HCT116 (cell line): ENCODE measurements at regions not wholly inside any gene's neighbourhood (a gene's known extent, or its start where the extent isn't known, plus 50 kb on each side); places are given as distances from the start of the nearest gene placed in this dataset.

Experiments
- ATAC-seq: fragments of 200-7000 bp; cut with Tn5 transposase; 2 replicates; pipeline ENCODE4 v1.9.1; 2020; ENCODE audit warnings: mild to moderate bottlenecking, moderate library complexity
- BruUV-seq: library from RNA; stranded (reverse); fragments of 400-500 nt; replicated peaks from 2 replicates; lab custom pipeline; 2021; lab: Mats Ljungman, UMichigan
- CTCF ChIA-PET: fragments of 300-600 bp; sonication (Branson Sonifier 250); formaldehyde crosslinking; loops from one replicate; lab custom pipeline; 2021; ENCODE audit warnings: antibody characterized with exemption; lab: Charles Lee
- POLR2A ChIA-PET: fragments of 300-600, 350-600 bp; sonication (Branson Sonifier 250); formaldehyde crosslinking; loops from one replicate; lab custom pipeline; 2021; ENCODE audit warnings: antibody characterized with exemption; lab: Charles Lee
- RAD21 ChIA-PET, 2 experiments: fragments of 300-600 bp; sonication (Branson Sonifier 250); formaldehyde crosslinking; loops; one replicate each; lab custom pipeline; 2023; ENCODE audit warnings: low total read pairs in 2 of 2; ENCODE audit not compliant: uncharacterized antibody in 2 of 2, unreplicated experiment in 2 of 2, low non-redundant PET in 1 of 2; lab: Charles Lee
- DNase-seq: peaks from one replicate; pipeline ENCODE4 v3.0.0-alpha.2; 2010; ENCODE audit warnings: low read depth, low spot score
- H2AFZ ChIP-seq: fragments of 200-600 bp; shearing (Covaris generic), sonication (generic); 2 replicates; pipeline ENCODE4 v1.6.1; 2017; ENCODE audit warnings: low read depth, mixed run types, mixed read lengths, antibody characterized with exemption, low read length; ENCODE audit not compliant: poor library complexity, severe bottlenecking
- H3K27ac ChIP-seq: 2 replicates; pipeline ENCODE4 v1.5.1; 2012; ENCODE audit warnings: low read depth, low read length
- H3K27me3 ChIP-seq: fragments of 200-600 bp; sonication (generic); 2 replicates; pipeline ENCODE4 v1.6.1; 2016; ENCODE audit warnings: mixed run types, low read length, mixed read lengths; ENCODE audit not compliant: insufficient read depth
- H3K36me3 ChIP-seq, 2 experiments: fragments of 200-500 bp in 1 of 2; fragments of 200-600 bp in 1 of 2; sonication (Bioruptor generic) in 1 of 2; sonication (generic) in 1 of 2; 2 replicates each; pipeline versions ENCODE4 v1.5.1 to v1.6.1; 2014 to 2016; ENCODE audit warnings: low read length in 2 of 2, inconsistent platforms in 1 of 2, mixed read lengths in 1 of 2, mixed run types in 1 of 2; ENCODE audit not compliant: insufficient read depth in 2 of 2, control insufficient read depth in 1 of 2
- H3K4me1 ChIP-seq, 2 experiments: fragments of 200-600 bp in 1 of 2; sonication (generic) in 1 of 2; 2 replicates each; pipeline versions ENCODE4 v1.5.1 to v1.6.1; 2012 to 2017; ENCODE audit warnings: low read length in 2 of 2, inconsistent platforms in 1 of 2, mild to moderate bottlenecking in 1 of 2, mixed read lengths in 1 of 2, mixed run types in 1 of 2, moderate library complexity in 1 of 2; ENCODE audit not compliant: insufficient read depth in 2 of 2, control insufficient read depth in 1 of 2
- H3K4me2 ChIP-seq: fragments of 200-600 bp; sonication (generic); 2 replicates; pipeline ENCODE4 v1.6.1; 2017; ENCODE audit warnings: mixed run types, low read length, mixed read lengths
- H3K4me3 ChIP-seq, 2 experiments: fragments of 200-600 bp in 1 of 2; sonication (generic) in 1 of 2; replicated peaks in 1 of 2; 2 replicates each; pipeline ENCODE4 v1.5.1; 2011 to 2016; ENCODE audit warnings: low read length in 2 of 2, control low read depth in 1 of 2, low read depth in 1 of 2, mild to moderate bottlenecking in 1 of 2, mixed read lengths in 1 of 2, mixed run types in 1 of 2
- H3K79me2 ChIP-seq: fragments of 200-600 bp; sonication (generic); 2 replicates; pipeline ENCODE4 v1.6.1; 2017; ENCODE audit warnings: mild to moderate bottlenecking, mixed run types, low read length, moderate library complexity, mixed read lengths; ENCODE audit not compliant: insufficient read depth
- H3K9ac ChIP-seq: fragments of 200-600 bp; sonication (generic); 2 replicates; pipeline ENCODE4 v1.6.1; 2016; ENCODE audit warnings: low read length, mixed read lengths
- H3K9me2 ChIP-seq: fragments of 200-600 bp; sonication (generic), shearing (Covaris generic); 2 replicates; pipeline ENCODE4 v1.6.1; 2017; ENCODE audit warnings: mixed run types, mild to moderate bottlenecking, moderate library complexity; ENCODE audit not compliant: insufficient read depth
- H3K9me3 ChIP-seq, 2 experiments: fragments of 200-500 bp in 1 of 2; fragments of 200-600 bp in 1 of 2; sonication (Bioruptor generic) in 1 of 2; sonication (generic) in 1 of 2; 2 replicates each; pipeline ENCODE4 v1.6.1; 2014 to 2017; ENCODE audit warnings: low read length in 2 of 2, mixed read lengths in 2 of 2, inconsistent platforms in 1 of 2, low read depth in 1 of 2, mild to moderate bottlenecking in 1 of 2, mixed run types in 1 of 2, moderate library complexity in 1 of 2; ENCODE audit not compliant: control insufficient read depth in 1 of 2, insufficient read depth in 1 of 2
- H4K20me1 ChIP-seq: fragments of 200-600 bp; sonication (generic), shearing (Covaris generic); 2 replicates; pipeline ENCODE4 v1.6.1; 2017; ENCODE audit warnings: mixed run types, mild to moderate bottlenecking, moderate library complexity; ENCODE audit not compliant: insufficient read depth
- EZH2 ChIP-seq: fragments of 200-600 bp; sonication (generic); IDR thresholded peaks from 2 replicates; pipeline ENCODE4 v1.6.1; 2017; ENCODE audit warnings: antibody characterized with exemption, mixed run types
- FOSL1 ChIP-seq: IDR thresholded peaks from 2 replicates; pipeline ENCODE4 v1.6.1; 2012; ENCODE audit warnings: low read depth
- JUND ChIP-seq: IDR thresholded peaks from 2 replicates; pipeline ENCODE4 v1.6.1; 2012
- POLR2A ChIP-seq: IDR thresholded peaks from 2 replicates; pipeline ENCODE4 v1.7.0; 2011; ENCODE audit warnings: borderline replicate concordance; ENCODE audit not compliant: insufficient read depth, insufficient read length; ENCODE audit errors: extremely low read depth
- POLR2AphosphoS5 ChIP-seq: IDR thresholded peaks from 2 replicates; pipeline ENCODE4 v1.6.1; 2011; ENCODE audit warnings: mild to moderate bottlenecking, low read depth, low read length, moderate library complexity
- SIN3A ChIP-seq: IDR thresholded peaks from 2 replicates; pipeline ENCODE4 v1.6.1; 2012; ENCODE audit warnings: low read depth
- SP1 ChIP-seq: IDR thresholded peaks from 2 replicates; pipeline ENCODE4 v1.6.1; 2012; ENCODE audit warnings: low read depth
- TCF7L2 ChIP-seq: IDR thresholded peaks from 2 replicates; pipeline ENCODE4 v1.7.0; 2011; ENCODE audit warnings: borderline replicate concordance, inconsistent platforms; ENCODE audit not compliant: insufficient read depth, insufficient read length; ENCODE audit errors: extremely low read depth
- ZFX ChIP-seq: fragments of 450-650 bp; IDR thresholded peaks from 2 replicates; pipeline ENCODE4 v1.6.1; 2017
- ZNF274 ChIP-seq: fragments of 200-500 bp; sonication (Bioruptor generic); IDR thresholded peaks from 2 replicates; pipeline ENCODE4 v1.6.1; 2014; ENCODE audit warnings: mild to moderate bottlenecking, low read depth, low read length, inconsistent platforms
- intact Hi-C: fragments of 100-400 bp; cut with micrococcal nuclease; formaldehyde crosslinking; loops from 2 replicates; pipeline ENCODE4 v1.10.0; 2022

DNA sequence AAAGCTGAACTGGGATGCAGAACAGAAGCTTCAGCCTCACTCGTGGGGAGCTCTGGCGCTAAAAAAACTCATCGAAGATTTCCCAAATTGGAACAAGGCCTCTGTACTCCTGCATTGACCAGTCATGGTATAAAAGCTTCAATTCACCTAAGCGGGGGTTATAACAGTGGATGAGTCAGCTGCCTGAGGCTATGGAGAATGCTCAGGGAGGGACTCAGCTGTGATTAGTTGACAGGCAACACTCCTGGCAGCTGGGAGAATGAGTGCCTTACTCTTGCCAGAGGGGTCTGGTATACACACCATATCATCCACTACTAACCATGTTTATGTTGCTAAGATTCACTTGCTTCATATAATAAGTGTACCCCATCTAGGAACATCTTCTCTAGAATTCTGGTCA is 350.6 kb upstream of the VRK2 start:
- CTCF ChIA-PET, result no interaction called here
- Histone ChIP-seq H3K4me1 (peaks cover 0 to 7% of the 10 kb centered on the region in 2 experiments; a peak in 1 of 4 replicates), H3K36me3 (no peaks in the 10 kb centered on the region), H3K79me2 (no peaks in the 10 kb centered on the region), H3K4me2 (peak overlapping the region; percentile 27), H3K9ac (no peak overlapping the region), H3K27ac (no peak overlapping the region), H4K20me1 (no peaks in the 10 kb centered on the region), H3K9me3 (no peaks in the 10 kb centered on the region), H3K27me3 (no peaks in the 10 kb centered on the region), H2AFZ (no peak overlapping the region), H3K9me2 (no peaks in the 10 kb centered on the region), H3K4me3 (no peak overlapping the region)
- DNase-seq (peak; percentile 19), ATAC-seq (peak; percentile 63)
- intact Hi-C loops, result no loop called here
- POLR2A ChIA-PET, result no interaction called here
- TF ChIP-seq FOSL1 (peak; percentile 49), ZFX (no peak), JUND (0 out of 2 replicates have a peak, but pooled peaks have one; percentile 24)
- RAD21 ChIA-PET, result no interaction called here
- BruUV-seq, result no TSS peak

DNA sequence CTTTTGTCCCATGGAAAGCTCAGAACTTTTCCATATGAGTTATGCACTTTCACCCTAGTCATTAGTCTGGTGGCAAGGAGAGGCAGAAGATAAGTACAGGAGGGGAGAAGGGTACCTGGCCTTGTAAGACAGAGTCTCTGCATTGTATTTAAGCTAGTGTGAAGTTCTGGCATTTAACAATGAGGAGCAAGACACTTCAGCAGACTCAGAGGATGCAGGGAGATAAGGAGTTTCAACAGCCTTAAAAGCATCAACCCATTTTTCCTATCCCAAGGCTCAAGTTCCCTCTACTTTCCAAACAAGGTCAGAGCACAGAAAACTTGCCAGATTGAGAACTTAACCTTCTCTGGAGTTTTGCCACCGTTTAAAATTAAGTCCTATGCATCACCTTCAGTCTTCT is 348.2 kb upstream of the VRK2 start:
- Histone ChIP-seq H3K4me3 (no peak overlapping the region), H4K20me1 (no peaks in the 10 kb centered on the region), H3K9me2 (no peaks in the 10 kb centered on the region), H2AFZ (no peak overlapping the region), H3K27me3 (no peaks in the 10 kb centered on the region), H3K4me1 (peaks cover 0 to 9% of the 10 kb centered on the region in 2 experiments; a peak in 1 of 4 replicates), H3K4me2 (no peak overlapping the region), H3K9me3 (no peaks in the 10 kb centered on the region), H3K27ac (no peak overlapping the region), H3K9ac (no peak overlapping the region), H3K36me3 (no peaks in the 10 kb centered on the region), H3K79me2 (no peaks in the 10 kb centered on the region)
- BruUV-seq, result no TSS peak
- ChIA-PET POLR2A (no interaction called here), RAD21 (no interaction called here), CTCF (no interaction called here)
- intact Hi-C loops, result no loop called here
- no peak for TF ChIP-seq ZNF274
- TF ChIP-seq EZH2, result no peak
- TF ChIP-seq SP1, result no peak
- no peak for TF ChIP-seq SIN3A
- no peak for TF ChIP-seq TCF7L2
- no peak for TF ChIP-seq POLR2AphosphoS5
- TF ChIP-seq POLR2A, result no peak
- DNase-seq, result no peak
- no peak for ATAC-seq
